AG20443 (cell line): ENCODE measurements at regions not wholly inside any gene's neighbourhood (a gene's known extent, or its start where the extent isn't known, plus 50 kb on each side); places are given as distances from the start of the nearest gene placed in this dataset.
A peak's percentile ranks its signal among the peaks of the same experiment; 100 is the strongest.
"Not testable (repeated sequence)": the region's sequence is repeated elsewhere in the genome, so short reads cannot be mapped to it uniquely, and the experiment has no call there.

Experiments used
- DNase-seq: peaks from one replicate; pipeline ENCODE4 v3.0.0; 2012; ENCODE audit warnings: low spot score, mixed read lengths

DNA sequence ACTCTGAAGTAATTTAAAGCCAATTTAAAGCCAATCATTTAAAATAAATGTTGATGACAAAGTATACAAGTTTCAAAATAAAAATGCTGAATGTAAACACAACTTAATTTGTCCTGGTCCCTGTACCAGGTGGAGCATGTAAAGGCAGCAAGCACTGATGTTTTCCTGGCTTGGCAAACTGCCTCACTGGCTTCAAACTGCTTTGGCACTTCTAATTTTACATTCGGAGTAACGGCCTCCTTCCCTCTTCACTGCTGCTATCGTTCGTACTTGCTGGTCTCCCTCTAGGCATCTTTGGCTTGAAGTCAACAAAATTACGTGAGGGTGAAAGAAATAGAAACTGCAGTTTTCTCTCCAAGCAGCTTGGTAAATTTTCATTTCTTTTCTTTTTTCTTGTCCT, 287.9 kb downstream of the LTN1 start:
- DNase-seq = no peak

DNA sequence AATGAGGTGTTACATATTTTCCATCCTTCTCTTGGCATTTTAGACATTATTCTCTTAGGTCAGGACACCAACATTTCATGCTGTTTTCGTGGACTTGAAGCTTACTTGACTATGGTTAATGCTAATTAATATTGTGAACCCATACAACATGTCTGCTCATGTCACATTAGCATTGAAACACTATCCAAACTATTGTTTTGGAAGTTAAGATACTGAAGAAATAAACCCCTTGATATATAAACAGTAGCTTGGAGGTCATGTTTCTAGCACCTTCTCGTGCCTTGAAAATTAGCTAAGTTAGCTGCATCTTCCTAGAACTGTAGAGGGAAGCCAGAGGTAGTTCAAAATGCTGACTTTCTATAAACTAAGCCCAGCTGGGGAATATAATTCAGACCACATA, 288.8 kb downstream of the LTN1 start:
- DNase-seq = no peak

DNA sequence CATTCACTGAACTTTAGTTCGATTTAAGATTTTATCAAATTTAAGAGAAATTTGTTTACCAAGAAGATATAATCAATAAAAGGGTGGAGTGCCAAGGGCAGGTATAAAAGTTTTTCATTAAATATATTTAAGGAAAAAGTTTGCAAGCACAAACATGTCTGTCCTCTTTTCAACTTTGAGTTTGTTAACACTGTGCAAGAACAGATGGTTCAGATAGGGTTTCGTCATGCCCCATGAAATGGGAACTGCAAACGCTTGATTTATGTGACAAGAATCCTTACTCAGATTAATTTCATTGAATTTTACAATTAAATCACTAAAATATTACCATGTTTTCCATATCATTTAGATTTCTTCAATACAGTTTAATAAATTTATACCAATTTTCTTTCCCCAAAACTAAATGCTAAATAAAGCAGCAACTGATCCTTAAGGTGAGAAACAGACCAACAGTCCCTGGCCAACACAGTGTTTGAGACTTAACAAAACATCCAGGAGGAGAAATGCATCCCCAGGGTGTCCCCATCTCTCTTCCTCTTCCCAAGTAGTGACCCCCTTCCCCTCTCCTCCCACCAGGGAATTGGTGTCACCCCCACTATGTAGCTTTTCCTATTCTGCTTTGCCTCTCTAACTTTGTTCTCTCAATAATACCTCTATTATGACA, 292.9 kb downstream of the LTN1 start:
- no peak for DNase-seq

DNA sequence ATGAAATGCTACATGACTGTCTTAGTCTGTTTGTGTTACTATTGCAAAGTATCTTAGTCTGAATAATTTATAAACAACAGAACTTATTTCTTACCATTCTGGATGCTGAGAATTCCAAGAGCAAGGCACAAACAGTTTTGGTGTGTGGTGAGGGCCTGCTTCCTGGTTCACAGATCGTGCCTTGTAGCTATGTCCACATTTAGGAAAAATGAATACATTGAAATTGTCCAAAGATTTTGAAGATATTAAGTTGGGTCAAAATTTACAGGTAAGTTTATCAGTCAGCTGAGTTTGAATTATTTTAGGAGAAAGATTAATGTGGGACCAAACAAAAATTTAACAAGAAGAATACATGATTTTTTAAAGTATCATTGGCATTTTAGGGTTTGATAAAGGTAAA, 293.5 kb downstream of the LTN1 start:
- DNase-seq = no peak

DNA sequence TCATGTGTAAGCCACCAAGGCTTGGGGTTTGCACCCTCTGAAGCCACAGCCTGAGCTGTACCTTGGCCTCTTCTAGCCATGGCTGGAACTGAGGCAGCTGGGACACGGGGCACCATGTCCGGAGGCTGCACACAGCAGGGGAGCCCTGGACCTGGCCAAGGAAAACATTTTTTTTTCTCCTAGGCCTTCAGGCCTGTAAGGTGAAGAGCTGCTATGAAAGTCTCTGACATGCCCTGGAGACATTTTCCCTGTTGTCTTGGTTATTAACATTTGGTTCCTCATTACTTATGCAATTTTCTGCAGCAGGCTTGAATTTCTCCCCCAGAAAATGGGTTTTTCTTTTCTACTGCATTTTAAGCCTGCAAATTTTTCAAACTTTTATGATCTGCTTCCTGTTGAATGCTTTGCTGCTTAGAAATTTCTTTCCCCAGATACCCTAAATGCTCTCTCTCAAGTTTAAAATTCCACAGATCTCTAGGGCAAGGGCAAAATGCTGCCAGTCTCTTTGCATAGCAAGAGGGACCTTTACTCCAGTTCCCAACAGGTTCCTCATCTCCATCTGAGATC, 295.8 kb downstream of the LTN1 start:
- no peak for DNase-seq

DNA sequence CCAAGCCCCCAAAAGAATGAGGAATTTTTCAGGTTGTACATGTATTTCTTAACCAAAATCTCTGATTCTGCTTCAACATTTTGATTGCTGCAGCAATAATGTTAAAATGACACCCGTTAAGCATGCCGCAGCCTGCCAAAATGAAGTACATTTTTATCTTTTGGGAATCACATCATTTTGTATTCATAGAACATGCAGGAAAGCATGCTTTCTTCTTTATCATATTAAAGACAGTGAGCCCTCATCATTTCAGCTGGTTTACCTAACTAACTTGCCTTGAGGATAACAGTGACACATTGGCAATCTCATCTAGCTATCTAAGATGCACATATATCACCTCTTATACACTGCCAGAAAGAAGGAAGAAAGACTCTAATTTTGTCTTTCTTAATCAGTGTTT, 299.2 kb downstream of the LTN1 start:
- DNase-seq = no peak

DNA sequence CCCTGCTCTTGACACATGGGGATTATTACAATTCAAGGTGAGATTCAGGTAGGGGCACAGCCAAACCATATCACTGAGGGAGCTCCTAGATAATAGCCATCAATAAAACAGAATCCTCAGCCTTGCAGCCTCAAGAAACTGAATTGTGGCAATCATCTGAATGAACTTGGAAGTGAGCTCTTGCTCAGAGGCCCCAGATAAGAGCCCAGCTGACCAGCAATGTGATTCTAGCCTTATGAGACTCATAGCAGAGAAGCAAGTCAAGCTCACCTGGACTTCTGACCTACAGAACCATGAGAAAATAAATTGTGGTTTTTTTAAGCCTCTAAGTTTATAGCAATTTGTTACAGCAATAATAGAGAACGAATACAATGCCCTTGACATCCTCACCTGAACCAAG, 302.5 kb downstream of the LTN1 start:
- DNase-seq = no peak

DNA sequence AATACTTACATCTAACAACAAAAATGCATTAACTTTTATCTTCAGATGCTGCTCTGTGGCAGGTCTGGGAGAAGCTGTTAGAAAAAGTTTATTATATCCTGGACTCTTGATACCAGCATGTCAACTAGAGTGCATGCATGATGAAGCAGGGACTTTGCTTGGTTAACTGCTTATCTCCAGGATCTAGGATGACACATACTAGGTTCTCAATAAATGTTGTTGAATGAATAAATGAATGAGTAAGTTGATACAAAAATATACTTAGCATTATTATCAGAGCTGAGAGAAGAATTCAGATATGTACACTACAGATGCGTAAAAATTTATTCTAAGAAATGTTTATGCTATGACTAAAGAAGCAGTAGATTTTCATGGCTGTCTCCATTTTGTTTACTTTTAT, 304.3 kb downstream of the LTN1 start:
- DNase-seq = no peak

DNA sequence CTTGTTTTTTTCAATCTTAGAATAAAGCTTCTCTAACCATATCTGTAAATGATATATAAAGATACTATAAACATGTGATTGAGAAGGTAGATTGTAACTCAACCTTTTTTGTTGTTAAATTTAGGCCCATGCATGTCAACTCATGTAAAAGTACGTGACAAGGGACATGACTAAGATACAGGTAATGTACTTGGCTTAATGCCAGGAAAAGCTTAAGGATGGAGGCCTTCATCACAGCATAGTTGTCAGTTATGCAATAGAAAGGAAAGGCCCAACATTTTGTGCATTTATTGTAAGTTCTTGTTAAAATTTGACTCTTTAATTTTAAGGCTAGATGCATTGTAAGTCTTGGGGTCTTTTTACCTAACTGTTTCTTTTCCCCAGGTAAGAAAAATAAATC, 305.1 kb downstream of the LTN1 start:
- no peak for DNase-seq

DNA sequence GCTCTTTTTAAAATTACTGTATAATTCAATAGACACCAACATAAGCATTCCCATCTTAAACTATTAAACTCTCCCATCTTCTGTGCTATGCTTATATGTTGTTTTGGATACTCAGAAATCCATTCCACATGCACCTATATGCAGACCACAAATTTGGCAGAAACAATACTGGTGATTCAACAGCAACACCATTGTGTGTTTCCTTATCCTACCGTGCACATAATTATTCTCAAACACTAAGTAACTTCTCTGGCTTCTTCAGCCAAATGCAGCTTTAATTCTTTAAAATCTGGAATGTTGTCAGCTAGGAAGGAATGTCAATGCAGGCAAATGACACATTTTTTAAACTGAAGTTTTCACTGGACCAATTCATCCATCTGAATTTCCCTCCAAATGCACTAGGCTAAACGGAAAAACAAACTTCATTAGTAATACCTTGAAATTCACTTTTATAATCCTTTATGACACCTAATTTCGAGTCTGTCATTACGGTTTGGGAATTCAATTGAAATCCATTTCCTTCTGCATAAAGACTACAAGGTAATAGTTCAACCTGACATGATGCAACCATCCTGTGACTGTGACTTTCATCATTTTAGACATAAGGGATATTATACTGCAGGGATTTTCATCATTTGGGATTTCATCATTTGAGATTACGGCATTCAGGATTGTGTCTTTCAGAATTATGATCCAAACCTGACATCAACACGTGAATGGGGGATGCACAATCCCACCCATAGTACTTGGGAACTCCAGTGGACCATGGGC, 308.5 kb downstream of the LTN1 start:
- DNase-seq = no peak

DNA sequence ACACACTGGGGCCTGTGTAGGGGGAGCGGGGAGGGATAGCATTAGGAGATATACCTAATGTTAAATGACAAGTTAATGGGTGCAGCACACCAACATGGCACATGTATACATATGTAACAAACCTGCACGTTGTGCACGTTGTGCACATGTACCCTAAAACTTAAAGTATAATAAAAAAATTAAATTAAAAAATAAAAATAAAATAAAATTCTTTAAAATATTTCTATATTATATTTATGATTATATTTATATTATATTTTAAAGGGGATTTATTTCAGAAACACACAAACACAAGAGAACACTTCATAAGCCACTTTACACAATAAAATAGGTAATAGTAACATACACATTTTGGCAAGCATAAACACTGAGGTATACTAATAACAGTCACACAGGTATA, 309.8 kb downstream of the LTN1 start:
- DNase-seq = not testable (repeated sequence)

DNA sequence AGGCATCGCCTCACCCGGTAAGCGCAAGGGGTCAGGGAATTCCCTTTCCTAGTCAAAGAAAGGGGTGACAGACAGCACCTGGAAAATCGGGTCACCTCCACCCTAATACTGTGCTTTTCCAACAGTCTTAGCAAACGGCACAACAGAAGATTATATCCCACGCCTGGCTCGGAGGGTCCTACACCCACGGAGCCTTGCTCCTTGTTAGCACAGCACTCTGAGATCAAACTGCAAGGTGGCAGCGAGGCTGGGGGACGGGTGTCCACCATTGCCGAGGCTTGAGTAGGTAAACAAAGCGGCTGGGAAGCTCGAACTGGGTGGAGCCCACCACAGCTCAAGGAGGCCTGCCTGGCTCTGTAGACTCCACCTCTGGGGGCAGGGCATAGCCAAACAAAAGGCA, 315.6 kb downstream of the LTN1 start:
- DNase-seq = not testable (repeated sequence)

DNA sequence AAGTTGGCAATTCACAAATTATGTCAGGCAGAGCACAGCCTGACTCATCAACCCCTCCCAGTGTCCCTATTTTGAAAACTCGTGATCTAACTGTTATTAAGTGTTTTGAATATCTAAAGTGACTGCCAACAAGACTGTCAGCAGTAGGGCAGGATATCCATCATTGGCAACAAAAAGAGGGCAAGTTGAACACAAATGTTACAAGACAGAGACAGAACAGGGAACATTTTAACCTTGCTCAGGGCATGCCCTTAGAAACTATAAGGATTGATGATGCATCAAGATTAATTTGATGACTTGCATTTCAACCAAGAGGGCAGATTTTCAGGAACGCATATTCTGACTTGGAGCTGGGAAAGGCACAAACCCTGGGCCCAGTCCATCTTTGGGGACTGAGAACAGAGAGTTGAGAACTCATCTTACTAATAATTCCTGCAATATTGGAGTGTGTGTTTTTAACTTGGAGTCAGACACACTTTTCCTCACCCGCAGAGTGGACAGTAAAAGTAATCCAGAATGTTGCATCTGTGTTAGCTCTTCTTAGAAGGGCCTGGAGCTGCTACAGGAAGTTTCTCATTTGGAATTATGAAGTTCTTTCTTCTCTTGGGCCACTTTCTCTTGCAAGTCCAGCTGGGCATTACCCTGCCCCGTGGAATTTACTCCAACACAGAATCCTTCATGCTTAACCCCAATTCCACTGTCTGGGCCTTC, 317.2 kb downstream of the LTN1 start:
- DNase-seq = peak; percentile 52

DNA sequence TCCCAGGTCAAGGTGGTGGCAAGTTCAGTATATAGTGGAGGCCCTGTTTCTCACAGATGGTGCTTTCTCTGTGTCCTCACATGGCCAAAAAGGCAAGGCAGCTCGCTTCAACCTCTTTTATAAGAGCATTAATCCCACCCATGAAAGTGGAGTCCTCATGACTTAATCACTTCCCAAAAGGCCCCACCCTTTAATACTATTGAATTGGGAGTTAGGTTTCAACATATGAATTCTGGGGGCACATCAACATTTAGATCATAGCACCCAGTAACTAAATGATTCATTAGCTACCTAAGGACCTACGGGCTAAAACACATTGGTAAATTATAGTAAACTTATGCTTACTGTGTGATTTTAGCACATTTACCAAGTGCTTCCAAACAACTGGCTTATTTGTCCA, 317.9 kb downstream of the LTN1 start:
- DNase-seq = no peak

DNA sequence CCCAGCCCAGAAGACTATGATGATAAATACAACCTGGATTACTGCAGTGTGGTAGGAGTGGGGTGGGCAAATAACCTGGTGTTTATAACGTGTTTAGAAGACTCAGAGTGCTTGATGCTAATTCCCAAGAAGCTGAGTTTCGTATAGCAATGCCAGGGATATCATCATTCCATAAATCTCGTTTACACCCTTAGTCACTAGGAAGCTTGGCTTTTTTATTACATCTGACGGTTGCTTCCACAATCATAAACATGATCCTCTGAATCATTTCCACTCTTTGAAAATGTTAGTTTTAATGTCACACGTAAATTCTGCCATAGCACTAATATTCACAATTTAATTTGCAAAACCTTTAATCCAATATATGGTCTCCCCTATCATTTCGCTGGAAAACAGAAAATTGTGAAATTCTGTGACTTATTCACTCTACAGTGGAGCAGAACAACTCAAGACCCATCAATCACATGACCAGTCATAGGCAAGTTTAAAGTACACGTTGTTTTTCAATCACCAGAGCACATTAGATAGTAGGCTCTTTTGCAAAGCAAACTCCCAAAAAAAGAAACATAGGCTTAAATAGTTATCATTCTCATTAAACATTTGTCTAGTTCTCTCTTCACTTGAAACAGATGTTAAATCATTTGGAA, 321.0 kb downstream of the LTN1 start:
- DNase-seq = peak; percentile 34

DNA sequence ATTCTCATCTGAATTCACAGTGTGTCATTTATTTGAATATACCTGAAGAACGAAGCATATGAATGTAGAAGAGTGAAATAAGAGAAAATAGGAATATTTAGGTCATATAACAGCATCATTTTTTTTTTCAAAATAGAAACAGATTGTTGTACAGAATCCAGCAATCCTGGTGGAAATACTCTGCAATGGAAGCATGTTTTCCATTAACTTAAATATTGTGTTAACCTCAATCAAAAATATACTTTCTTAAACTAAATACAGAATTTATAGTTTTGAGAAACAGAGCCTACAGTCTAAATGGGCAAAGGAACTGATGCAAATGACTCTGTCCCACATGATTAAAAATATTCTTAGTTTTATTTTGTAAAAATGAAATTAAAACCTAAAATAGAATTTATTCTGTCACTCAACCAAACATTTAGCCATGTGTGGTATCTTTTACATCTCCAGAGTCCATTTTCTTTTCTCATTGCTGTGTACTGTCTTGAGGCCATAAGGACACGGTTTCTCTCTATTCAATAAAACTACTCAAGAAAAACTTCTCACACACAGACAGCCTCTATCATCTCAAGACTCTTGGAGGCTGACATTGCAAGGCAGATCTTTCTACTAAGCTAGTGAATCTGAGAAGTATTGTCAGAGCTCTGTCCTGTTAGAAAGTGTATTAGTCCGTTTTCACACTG, 322.6 kb downstream of the LTN1 start:
- DNase-seq = no peak

DNA sequence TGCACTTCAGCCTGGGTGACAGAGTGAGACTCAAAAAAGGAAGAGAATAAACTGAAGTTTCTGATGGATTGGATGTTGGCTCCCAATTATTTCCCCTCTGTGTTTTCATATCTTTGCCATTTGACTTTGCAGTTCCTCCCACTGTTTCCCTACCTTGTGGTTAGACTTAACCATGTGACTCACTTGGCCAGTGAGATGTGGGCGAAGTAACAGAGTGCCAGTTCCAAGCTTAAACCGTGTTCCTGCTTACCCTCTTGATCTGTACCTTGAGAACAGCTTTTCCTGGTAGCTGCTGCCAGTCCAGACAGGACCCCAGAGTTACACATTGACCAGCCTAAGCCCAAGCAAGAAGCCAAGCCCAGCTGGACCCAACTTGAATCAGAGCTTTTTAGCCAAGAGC, 323.4 kb downstream of the LTN1 start:
- no peak for DNase-seq

DNA sequence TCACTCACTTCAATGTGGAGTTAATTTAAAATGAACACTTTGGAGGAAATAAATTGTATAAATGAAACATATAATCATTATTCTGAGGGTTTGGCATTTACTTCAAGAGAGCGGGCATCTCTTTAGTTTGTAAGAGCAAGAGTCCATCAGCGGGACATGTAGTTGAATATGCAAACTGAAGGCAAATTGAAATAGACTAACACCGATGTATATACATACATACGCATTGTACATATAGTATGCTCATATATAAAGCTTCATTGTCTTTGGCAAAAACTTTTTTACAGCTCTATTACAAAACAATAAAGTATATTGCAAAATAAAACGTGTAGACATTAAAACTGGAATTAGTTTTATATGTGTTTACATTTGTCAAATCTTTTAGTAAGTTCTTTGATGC, 328.9 kb downstream of the LTN1 start:
- DNase-seq = no peak

DNA sequence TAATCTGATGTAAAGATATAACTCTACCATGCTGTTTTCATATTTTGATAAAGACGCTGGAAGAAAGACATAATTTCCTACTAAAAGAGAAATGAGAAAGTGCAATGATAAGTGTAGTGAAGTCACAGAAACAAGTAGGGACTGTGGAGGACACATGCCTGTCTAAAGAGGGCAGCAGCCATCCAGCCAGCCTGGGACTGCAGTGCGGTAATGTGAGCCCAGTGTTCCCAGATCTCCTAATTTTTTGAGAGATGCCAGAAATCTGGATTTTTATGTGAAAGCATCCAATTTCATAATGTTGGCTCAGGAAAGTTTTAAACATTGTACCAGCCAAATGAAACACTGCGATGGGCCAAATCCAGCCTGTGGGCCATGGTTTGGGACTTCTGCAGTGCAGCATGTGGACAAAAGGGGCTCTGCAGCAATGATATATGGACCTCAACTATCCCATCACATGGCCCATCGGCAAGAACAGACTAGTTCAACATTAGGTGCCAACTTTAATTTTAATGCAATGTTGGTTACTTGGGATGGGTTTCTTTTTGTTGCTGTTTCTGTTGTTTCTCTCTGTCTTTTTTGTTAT, 329.5 kb downstream of the LTN1 start:
- DNase-seq = peak; percentile 12

DNA sequence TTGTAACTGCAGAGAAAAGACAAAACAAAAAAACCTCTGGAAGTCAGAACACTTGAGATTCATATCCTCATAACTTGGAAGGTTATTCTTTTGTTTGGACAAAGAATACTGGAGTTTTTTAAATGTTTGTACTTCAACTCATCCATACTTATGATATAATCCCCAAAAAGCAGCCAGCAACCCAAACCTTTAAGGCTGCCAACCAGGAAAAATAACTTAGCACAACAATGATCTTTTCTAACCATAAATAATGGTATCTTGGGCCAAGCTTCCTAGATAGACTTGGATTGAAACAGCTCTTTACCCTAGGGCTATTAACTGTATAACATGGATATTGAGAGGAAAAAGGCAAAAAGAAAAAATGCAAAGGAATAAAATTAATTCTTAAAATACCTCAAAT, 335.1 kb downstream of the LTN1 start:
- DNase-seq = no peak

DNA sequence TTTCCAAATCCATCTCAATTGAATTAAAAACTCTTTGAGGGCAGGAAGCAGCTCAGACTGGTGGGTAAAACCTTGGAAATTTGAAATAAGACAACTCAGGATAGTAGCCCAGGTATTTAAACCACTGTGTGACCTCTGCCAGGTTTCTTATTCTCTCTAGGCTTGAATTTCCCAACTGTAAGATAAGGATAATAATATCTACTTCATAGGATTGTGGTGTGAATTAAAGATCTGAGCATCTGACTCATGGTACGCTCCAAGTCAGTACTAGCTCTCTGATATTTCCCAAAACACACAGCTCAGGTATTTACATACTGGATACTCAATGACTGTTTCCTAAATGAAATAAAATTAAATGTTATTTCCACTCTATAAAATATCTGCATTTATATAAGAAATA, 337.2 kb downstream of the LTN1 start:
- no peak for DNase-seq

DNA sequence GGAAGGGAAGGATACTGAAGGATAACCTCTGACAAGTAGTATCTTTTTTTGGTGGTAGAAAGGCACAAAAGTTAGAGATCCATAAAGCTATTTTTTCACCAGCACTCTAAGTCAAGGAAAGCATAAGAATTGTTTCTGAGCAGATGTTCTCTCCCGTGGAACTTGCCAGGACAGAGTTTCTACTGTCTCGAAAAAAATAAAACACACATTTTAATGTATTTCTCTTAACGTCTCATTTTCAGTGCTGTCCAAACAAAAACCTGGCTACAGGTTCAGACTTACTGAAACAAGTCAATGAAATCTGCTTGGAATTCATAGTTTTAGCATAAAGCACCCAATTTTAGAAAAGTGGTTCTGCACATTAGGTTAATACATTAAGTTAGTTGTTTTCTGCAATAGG, 338.3 kb downstream of the LTN1 start:
- no peak for DNase-seq
